Activated CD8-positive, alpha-beta memory T cell treated with anti-CD3 and anti-CD28 coated beads, Interleukin-2, amount 50 U/mL, for 24 hours (primary cell): ENCODE measurements at regions not wholly inside any gene's neighbourhood (a gene's known extent, or its start where the extent isn't known, plus 50 kb on each side); places are given as distances from the start of the nearest gene placed in this dataset.

Experiments used
- DNase-seq: peaks from one replicate; pipeline ENCODE4 v3.0.0-alpha.2; 2020; ENCODE audit errors: extremely low read depth

DNA sequence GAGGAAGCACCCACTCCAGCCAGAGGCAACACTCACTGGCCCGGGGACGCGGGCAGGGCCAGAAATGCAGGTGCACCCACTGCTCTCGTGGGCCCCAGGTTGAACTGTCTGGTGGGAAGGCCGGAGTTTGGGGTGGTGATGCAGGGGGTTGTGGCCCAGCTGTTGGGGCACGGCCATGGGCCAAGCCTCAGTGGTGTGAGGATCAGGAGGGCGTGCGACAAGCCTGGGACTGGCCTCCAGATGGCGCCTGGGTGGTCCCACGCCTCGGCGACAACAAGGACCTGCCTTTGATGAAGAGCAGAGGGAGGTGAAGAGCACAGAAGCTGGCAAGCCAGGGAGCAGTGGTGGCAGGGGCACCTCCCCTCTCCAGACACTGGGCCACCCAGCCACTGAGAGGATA lies 240.8 kb downstream of the BRD1 start:
- no peak for DNase-seq

- no peak for DNase-seq
Measured at GRCh38 chr22:49586244-49586748, 241.4 kb downstream of the BRD1 start.

DNA sequence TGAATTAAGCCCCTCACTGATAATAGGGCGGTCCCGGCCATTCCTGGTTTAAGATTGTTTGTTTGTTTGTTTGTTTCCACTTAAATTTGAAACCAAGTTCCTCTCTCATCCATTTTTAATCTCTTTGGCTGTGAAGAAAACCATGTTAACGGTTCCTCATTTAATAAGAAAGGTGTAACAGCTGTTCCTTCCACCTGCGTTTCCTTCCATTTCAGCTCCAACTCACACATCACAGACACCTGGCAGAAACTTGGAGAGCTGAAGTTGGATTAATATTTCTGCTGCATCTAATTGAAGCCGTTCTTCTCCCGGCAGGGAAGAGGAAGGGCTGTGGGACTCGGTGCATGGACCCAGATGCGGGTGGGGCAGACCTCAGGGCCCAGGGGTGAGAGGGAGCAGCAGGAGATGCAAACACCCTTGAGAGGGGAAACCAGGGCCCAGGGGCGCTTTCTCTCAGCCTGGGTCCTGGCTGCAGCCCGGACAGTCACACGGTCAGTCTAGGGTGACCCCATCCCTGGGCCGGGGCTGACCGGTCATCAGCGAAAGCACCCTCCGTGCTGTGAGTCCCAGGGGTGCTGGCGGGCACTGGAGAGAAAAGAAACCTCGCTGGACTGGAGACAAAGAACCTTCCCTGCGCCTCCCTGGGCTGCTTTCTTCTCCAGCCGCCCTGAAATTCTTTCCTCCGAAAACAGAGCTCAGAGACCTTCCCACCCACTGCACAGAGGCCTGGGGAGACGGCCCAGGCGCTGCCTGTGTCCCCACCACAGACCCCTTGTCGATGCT lies 242.0 kb downstream of the BRD1 start:
- no peak for DNase-seq

DNA sequence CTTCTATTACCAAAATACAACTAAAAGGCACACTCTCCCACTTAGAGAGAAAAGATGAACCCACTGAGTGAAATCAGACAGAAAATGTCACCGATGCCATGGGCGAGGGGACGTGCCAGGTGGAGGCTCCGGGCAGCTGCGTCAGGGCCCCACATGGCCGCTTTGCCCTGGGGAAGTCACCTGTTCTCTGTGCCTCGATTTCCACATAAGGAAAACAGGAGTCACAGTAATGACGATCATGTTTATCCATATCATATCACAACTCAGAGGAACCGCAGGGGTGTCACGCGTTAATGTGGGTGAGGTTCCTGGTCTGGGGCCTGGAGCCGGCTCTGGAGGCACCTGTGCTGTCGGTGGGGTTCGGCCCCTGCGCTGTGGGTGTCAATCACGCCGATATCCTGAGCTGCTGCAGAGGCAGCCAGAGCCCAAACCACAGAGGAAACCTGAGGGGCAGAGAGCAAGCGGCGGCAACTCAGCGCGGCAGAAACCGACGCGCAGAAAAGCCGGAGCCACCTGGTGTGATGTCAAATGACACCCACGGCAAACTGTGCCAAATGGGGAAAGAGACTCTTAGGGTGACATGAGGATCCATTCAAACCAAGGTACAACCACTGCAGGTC lies 243.7 kb downstream of the BRD1 start:
- DNase-seq: no peak

DNA sequence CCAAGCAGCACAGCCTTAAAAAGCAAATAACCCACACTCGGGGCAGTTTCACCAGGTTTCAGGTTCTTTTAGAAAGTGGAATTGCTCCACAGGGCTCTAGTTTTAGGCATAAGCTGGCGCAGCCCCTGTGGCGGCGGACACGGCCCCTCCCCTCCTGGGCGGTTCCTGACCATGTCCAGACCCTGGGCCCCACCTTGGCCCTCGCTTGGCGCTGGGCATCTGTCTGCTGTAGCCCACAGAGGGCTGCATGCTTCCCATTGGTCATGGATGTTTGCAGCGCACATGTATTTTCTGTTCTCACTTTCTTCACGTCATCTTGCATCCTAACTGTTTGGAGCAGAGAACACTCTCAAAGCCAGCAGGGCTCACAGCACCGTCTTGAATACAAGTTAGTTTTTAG lies 244.3 kb downstream of the BRD1 start:
- DNase-seq: no peak

GRCh38 chr22:49582678-49583077 lies 245.0 kb downstream of the BRD1 start:
- no peak for DNase-seq

- DNase-seq: no peak
Measured at GRCh38 chr22:49582181-49582580, 245.5 kb downstream of the BRD1 start.

- no peak for DNase-seq
Measured at GRCh38 chr22:49580024-49580423, 247.6 kb downstream of the BRD1 start.

- no peak for DNase-seq
Measured at GRCh38 chr22:49577168-49578060, 250.3 kb downstream of the BRD1 start.

GRCh38 chr22:49576241-49577141 lies 251.2 kb downstream of the BRD1 start:
- no peak for DNase-seq

- DNase-seq: no peak
Measured at GRCh38 chr22:49575703-49576081, 252.0 kb downstream of the BRD1 start.

DNA sequence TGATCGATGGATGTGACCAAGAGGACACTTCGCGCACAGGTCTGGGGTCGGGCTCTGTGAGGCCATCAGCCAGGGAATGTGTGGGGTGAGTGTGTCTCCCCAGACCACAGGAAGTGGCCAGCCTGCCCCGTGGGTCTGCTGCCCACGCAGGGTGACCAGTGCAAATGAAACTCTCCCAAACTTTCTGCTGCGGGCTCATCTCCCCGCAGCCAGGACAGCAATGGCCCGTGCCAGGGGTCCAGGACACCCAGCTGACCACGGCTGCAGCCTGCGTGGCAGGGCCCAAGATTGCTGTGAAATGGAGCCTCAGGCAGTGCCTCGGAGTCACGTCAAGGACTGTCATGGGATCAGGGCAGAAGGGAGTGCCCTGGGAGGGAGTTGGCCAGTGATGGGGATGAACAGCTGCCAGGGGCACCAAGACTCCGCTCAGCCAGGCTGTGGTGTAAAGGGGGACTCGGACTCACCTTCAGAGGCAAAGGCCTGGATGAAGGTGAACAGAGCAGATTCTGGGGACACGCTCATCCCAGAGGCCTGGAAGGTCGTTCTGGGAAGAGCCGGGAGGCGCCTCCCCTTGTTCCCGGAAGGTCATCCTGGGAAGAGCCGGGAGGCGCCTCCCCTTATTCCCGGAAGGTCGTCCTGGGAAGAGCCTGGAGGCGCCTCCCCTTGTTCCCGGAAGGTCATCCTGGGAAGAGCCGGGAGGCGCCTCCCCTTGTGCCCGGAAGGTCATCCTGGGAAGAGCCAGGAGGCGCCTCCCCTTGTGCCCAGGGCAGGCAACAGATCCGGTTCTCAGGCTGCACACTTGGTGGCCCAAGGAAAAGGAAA lies 252.6 kb downstream of the BRD1 start:
- no peak for DNase-seq

DNA sequence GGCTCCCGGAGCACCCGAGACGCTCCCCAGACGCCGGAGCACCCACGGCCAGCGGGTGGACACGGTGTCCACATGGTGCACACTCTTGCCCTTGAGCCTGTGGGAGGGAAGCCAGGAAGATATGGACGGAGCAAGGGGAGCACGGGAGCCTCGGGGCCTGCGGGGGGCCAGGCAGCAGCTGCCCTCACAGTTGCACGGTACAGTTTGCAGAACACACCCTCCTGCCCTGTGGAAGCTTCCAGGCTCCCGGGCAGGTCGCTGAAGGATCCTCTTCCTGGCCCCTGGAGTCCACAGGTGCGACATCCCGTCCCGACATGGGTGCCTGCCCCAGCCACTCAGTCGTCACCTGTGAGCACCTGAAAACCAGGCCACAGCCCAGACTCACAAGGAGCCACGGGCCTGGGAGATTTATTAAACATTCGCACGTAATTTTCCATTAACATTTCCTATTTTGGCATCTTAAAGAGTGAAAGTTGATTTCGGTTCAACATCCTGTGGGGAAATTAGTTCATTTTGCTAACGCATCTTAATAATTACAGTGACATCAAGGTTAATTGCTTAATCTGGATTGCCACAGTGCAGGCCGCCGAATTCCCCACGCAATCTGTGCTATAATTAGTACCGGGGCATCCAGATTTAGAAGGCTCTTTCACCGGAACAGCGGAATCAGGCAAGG lies 253.3 kb downstream of the BRD1 start:
- DNase-seq: no peak

- no peak for DNase-seq
Measured at GRCh38 chr22:49573109-49573765, 254.4 kb downstream of the BRD1 start.

GRCh38 chr22:49571326-49571725 lies 256.3 kb downstream of the BRD1 start:
- no peak for DNase-seq

DNA sequence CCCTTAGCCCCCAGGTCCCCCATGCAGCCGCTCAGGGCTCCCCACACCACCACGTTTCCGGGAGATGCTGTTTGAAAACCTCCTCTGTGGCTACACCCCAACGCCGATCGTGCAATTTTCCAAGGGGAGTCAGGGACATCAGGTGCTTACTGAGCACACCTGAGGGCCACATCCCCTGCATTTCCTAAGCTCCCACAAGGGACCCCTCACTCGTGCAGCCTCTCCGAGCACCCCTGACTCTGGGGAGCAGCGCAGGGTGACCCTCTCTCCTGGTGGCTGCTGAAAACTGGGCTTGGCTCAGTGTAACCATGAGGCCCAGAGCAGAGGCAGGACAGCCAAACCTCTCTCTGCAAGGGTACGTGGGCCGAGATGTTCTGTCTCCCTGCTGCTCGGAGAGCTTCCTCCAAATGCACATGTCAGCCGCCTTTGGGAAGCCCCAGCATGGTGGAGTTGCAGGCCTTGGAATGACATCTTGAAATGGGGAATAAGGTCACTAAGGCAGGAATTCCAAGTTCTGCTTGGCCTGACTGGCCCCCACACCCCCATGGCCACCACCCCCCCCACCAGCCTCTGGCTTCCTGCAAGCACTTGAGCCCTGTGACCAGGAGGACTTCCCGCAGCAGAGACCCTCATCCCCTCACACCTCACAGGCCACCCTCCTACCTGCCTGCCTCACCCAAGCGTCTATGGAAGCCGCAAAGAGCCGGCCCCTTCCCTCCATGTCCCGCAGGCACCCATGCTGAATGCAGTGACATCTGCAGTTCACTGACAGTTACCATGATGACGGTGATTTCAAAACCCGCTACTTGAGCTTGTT lies 257.4 kb downstream of the BRD1 start:
- no peak for DNase-seq

- DNase-seq: no peak
Measured at GRCh38 chr22:49569286-49570031, 258.2 kb downstream of the BRD1 start.
